ENCODE measurements at regions not wholly inside any gene's neighbourhood (a gene's known extent, or its start where the extent isn't known, plus 50 kb on each side); places are given as distances from the start of the nearest gene placed in this dataset.
"Not testable (repeated sequence)": the region's sequence is repeated elsewhere in the genome, so short reads cannot be mapped to it uniquely, and the experiment has no call there.

DNA sequence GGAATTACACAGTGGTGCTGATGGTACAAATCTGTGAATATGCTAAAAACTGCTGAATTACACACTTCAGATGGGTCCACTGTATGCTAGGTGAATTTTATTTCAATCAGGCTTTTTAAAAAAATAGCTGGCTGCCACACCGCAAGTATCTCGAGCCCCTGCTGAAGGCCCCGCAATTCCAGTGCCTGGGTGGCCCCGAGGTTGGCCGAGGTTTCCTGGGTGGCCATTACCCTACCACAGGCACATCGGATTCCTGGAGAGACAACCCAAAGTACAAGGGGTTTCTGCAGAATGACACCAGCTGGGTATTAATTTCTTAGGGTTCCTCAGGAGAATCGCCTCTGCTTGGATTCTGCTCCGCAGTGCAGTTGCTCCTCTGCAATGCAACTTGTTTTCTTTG lies 127.8 kb downstream of the C16orf95 start:
- no peak for DNase-seq

DNA sequence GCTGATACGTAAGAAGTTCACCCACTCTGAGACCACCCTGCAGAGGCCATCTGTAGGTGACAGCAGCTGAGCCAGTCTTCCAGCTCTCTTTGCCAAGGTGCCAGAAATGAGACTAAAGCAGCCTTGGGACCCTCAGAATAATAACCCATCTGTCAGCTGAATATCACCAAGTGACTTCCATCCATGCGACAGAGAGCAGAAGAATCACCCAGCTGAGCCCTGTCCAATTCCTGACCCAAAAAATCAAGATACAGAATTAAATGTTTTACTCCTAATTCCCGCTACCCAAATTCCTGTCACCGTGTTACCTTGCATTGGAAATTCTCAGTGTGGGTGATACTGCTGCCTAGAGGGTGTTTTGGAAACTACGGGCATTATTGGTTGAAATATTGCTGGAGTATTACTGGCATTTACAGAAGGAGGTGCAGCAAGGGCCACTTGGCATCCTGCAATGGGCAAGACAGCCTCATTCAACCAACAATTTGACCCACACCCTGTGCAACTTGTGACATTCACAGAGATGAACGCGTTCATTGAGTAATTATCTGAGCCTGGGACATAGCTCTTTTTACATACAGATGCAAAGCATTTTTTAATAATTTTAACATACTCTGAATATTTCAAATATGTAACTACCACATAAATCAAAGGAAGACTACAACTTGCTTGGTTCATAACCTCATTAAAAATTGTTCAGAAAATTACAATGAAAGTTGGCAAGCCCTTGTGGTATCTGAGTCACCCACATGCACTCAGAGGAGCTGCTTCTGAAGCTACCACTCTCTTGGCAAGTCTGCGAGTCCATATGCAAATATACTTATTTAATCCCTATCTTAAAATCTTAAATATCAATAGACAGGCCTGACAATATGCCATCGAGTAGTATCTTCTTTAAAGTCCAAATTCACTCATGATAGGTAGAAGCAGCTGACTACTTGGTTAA lies 126.6 kb downstream of the C16orf95 start:
- no peak for DNase-seq

DNA sequence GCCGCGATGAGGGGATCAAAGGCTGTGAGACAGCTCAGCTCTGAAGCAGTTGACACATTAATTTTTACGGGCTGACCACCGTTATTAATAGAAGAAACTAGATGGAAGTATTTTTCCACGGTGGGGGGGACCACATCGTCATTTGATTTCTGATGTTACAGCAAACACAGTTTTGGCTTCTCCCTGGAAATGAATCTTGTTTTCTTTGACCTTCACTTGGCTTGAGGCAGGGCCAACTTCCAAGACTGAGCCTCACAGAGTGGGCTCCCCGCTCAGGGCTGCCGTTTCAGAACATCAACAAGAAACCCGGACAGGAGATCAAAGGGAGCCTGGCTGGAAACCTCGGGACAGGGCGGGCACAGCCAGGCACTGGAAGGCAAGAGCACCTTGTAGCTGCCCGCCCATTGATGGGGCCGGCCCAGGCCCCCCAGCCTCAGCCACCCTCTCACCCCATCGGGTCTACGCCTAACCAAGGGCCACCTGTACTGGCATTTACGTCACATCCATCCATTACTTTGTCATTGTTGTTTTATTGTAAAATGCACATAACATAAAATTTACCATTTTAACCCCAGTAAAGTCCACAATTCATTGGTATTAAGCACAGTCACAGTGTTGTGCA lies 124.6 kb downstream of the C16orf95 start:
- no peak for DNase-seq

DNA sequence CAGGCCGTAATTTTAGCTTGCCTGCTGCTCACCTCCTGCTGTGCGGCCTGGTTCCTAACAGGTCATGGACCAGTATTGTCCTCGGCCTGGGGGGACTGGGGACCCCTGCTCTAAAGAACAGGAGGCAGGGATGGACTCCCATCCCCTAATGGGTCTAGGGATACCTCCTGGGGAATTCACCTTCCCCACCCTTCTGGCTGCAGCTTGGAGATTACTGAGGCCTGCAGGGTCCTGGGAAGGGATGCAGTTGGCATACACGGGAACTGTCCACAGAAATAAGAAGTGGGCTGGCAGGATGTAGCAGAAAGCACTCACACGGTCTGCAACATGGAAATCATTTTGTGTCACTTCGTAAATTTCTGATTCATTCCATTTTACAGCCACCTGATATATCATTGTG lies 123.0 kb downstream of the C16orf95 start:
- DNase-seq = no peak

DNA sequence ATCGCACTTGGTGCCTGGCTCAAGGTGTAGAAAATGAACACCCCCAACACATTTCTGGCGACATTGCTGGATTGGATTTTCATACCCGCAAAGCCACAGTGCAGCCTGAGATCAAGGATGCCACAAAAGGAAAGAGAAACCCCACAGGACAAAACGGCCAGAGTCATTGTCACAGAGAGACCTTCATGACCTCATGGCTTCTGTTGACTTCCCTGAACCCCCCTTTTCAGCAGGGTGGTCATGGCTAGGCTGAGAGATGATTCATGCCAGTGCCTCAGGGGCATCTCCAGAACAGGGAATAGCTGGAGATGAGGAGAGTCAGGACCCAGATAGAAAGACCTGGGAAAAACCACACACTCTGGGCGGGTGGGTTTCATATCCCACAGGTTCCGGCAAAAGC lies 122.0 kb downstream of the C16orf95 start:
- no peak for DNase-seq

DNA sequence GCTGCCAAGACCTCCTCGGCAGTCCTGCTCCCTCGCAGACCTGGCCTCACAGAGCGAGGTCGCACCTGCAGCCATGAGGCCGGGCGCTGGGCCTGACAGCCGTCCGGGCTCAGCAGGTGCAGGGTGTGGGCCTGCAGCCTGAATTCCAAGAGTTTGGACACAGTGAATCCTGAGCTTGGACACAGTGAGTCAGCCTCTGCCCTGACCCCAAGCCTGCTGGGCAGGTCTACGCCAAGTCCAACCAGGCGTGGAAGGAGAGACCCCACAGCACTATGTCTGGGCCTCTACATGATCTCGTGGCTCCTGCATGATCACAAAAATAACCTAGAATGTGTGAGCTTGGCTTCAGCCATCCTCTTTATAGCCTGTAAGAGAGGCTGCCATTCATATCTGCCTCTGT lies 121.0 kb downstream of the C16orf95 start:
- no peak for DNase-seq

DNA sequence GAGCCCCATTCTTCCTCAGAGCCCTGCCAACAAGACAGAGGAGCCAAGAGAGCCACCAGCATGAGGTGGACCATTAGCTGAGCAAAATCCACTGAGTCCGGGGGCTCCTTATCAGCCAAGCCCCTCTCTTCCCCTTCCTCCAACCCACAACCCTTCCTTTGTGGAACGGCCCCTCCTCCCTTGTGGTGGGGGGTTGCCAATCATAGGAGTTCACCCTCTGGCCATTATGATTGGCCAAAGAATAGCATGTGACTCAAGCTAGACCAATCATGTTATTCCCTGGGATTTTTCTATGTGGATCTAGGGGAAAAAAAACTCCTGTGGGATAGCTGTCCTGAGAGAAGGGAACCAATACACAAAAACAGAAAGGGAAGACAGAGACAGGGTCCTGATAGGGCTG lies 120.5 kb downstream of the C16orf95 start:
- DNase-seq = no peak

DNA sequence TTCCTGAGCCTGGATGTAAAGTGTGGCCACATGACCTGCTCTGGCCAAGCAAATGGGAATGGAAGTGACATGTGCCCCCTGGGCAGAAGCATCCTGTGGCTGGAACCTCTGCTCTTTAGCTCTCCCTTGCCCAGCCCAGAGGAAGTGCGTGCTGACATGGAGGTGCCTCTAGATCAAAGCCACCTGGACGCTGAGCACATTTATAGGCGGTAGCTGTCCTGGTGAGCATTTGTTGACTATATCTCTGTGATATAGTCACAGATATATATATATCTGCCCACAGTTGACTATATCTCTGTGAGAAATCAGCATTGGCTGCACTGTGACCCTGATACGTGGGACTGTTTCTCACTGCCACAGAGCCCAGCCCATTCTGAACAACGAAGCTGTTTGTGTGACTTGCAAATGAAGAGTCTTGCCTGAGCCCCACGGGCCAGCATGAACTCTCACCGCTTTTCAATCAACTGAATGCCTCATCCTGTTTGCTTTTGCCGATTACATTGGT lies 118.8 kb downstream of the C16orf95 start:
- no peak for DNase-seq

DNA sequence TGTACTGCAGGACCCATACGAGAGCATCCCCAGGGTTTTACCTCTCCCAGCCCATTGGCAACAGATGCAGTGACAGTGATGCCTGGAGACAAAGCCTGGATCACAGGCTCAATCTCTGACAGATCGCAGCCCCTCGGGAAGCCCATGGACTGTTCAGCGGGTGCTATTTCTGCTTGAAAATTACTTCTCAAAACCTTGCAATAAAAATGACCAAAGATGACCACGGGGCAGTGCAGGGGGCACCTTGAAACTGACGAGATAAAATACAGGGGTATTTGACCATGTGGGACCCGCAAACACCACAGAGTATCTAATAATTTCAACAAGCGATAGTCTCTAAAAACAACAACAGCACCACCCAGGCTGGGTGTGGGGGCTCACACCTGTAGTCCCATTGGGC lies 118.3 kb downstream of the C16orf95 start:
- DNase-seq = no peak

DNA sequence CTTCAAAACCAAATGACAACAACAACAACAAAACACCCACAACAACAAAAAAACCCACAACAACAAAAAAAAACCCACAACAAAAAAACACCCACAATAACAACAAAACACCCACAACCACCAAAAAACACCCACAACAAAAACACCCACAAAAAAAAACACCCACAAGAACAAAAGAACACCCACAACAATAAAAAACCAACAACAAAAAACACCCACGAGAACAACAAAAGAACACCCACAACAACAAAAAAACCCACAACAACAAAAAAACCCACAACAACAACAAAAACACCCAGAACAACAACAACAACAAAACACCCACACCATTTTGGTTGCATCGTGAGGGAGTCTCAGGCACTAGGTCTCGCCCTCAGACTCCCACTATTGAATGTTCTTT lies 117.8 kb downstream of the C16orf95 start:
- no peak for DNase-seq

DNA sequence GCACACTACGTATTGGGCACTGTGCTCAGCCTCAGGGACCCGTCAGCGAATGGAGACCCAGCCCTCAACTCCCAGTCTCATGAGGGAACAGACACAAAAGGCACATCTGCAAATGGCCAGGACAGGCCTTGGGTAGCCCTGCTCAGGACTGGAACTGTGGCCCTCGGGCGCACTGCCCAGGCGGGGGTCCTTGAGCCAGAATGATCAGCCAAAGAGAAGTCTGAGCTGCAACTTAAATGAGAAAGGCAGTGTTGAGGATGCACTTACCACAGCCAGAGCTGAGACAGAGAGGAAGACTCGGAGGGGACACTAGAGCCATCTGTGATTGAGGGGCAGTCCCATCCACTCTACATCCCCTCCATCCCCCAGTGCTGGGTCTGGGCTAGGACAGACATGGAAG lies 117.3 kb downstream of the C16orf95 start:
- DNase-seq = no peak

DNA sequence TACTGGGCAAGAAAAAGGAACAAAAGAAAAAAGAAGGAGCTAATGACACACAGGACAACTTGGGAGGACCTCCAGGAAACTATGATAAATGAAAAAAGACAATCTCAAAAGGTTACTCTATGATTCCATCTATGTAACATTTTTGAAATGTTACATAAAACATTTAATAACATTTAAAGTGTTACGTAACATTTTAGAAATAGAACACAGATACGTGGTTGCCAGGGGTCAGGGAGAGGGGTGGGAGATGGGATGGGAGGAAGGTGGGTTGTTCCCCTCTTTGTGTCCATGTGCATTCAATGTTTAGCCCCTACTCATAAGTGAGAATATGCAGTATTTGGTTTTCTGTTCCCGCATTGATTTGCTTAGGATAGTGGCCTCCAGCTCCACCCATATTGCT lies 116.6 kb downstream of the C16orf95 start:
- DNase-seq = no peak

DNA sequence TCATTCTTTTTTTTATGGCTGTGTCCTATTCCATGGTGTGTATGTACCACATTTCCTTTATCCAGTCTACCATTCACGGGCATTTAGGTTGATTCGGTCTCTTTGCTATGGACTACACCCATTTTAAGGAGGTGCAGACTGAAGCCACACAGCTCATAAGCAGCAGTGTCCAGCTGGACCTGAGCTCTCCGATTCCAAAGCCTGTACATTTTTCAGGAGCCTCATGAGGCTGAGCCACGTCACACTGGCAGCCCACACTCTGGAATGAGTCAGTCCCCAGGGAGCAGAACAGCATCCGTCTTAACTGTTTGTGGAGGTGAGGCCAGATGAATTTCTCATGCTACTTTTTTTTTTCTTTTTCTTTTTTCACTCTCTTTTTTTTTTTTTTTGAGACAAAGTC lies 116.1 kb downstream of the C16orf95 start:
- no peak for DNase-seq

DNA sequence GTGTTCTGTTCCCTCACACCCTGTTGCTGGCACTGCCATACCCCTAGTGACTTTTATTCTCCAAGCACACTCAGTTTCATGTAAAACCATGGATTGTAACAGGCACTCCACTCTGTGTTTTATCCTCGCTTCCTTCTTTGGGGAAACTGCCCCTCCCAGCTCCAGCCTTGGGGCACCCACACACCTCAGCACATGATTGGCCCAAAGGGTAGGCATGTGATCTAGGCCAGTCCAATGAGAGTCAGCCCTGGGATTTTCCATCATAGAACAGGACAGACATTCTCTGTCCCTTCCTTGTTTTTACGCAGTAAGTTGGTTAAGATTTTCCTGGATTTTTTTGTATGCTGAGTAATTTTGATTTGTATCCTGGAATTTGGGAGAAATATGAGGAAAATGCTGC lies 115.4 kb downstream of the C16orf95 start:
- DNase-seq = no peak

DNA sequence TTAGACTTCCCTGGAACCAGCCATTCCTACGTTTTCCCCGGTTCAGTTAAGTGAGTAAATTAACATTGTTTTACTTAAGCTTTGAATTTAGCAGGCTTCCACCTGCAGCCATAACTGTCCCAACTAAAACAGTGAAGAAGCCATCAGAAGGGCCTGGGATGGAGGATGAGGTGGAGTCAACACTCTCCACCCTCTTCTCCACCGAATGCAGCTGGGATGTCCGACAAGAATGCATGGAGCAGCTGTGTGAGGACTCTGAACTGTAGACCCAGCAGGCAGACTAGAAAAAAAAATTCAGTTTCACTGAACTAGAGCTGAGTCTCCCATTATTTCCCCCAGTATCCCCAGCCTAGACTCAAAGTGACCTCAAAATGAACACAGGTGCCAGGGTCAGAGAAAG lies 114.8 kb downstream of the C16orf95 start:
- DNase-seq = no peak

DNA sequence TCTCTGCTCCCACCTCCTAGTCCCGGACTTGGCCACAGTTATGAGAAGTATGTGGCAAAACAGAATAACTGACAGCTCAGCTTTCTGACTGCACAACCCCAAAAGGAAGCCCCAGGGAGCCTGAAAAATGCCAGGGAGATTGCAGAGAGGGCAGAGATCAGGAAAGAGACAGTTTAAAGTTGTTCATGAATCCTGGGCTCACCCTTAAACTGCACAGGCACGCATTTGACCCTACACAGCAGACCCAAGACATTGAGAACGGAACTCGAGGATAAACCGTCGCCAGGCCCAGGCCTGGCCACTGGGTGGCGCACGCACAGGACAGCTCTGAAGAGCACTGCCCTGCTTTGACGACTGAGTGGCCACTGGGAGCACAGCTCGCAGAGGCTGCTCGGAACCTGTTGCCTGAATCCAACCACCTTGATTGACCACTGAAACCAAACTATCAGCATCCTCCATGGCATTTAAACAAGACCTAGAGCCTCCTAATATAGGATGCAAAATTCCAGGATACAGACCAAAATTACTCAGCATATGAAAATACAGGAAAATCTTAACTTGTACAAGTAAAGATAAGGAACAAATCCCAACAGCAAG lies 114.0 kb downstream of the C16orf95 start:
- peak; percentile 65 for DNase-seq

DNA sequence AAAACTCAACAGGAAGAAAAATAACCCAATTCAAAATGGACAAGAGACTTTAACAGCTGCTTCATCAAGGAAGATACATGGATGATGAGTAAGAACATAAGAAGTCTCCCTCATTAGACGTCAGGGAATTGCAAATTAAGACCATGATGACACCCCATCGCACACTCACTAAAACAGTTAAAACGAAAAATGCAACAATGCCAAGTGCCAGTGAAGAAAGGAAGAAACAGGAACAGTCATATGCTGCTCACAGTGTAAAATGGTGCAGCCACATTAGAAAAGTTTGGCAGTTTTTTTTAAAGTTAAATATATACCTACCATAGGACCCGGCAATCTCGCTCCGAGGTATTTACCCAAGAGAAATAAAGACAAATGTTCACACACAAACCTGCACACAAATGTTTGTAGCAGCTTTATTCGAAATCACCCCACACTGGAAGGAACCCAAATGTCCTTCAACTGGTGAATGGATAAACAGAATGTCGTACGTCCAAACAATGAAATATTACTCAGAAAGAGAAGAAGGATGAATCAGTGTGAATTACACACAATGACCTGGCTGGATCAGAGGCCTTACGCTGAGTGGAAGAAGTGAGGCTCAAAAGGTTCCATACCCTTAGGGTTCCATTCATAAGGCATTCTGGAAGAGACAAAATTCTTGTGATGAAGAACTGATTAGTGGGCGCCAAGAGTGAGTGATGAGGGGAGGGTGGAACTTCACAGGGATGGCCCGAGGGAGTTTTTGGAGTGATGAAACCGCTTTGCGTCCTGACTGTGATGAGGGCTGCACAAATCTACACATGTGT lies 110.3 kb downstream of the C16orf95 start:
- DNase-seq = no peak

DNA sequence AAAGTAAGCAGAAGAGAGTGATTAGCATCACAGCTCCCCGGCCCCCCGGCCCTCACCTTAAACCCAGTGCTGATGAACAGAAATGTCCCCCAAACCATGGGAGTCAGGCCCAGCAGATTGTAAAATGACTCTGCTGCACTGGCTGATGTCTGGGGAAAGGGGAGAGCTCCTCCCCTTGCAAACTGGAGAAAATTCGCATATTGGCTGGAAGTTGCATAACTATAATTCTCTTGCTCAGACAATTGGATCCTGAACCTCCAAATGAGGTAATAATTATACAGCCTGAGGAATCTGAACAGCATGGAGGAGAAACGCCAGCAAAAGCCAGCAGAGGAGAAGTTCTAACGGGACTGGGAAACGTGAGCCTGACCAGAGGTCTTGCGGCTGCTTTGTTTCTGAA lies 109.7 kb downstream of the C16orf95 start:
- no peak for DNase-seq

DNA sequence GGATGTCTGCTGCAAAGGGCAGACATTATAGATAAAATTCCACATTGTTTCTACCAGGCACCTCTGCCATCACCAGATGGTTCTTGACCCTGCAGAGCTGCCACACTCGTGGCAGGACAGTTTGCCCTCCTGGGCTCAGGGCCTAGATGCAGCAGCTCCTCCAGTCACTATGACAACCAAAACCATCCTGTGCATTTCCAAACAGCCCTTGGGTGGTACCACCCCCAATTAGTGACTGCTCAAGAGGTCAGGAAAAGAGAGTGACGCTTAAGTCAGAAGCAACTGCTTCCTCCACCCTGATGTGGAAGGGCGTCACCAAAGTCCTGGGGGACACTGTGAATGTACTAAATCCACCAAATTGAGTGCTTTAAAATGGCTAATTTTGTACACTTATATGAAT lies 109.2 kb downstream of the C16orf95 start:
- DNase-seq = no peak

DNA sequence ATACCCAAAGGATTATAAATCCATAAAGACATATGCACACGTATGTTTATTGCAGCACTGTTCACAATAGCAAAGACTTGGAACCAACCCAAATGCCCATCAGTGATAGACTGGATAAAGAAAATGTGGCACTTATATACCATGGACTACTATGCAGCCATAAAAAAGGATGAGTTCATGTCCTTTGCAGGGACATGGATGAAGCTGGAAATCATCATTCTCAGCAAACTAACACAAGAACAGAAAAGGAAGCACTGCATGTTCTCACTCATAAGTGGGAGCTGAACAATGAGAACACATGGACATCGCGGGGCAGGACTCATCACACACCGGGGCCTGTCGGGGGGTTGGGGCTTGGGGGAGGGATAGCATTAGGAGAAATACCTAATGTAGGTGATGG lies 108.2 kb downstream of the C16orf95 start:
- DNase-seq = not testable (repeated sequence)

DNA sequence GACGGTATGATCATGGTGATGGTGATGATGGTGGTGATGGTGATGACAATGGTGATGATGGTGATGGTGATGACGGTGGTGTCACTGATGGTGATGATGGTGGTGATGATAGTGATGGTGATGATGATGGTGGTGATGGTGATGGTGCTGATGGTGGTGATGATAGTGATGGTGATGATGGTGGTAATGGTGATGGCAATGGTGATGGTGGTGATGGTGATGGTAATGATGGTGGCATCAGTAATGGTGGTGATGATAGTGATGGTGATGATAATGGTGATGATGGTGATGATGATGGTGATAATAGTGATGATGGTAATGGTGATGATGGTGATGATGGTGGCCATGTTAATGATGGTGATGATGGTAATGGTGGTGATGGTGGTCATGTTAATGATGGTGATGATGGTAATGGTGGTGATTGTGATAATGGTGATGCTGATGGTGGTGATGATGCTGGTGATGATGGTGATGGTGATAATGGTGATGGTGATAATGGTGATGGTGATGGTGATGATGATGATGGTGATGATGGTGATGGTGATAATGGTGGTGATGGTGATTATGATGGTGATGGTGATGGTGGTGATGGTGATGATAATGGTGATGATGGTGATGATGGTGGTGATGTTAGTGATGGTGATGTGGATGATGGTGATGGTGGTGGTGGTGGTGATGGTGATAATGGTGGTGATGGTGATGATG lies 107.2 kb downstream of the C16orf95 start:
- no peak for DNase-seq

DNA sequence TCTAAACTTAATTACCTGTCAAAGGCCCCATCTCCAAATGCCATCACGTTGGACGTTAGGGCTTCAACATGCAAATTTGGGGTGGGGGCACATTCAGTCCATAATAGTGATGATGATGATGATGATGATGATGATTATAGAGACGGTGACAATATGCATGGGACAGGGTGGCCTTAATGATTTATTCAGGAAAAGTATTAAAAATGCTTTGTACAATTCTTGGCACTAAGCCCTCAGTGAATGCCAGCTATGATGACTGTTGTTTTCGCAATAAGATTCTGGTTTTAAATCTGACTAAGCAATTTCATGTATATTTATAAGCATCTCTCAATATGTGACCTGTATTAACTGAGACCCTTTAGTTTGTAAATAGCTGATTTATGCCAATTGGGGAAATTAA lies 106.3 kb downstream of the C16orf95 start:
- DNase-seq = no peak
